ENCODE measurements at regions not wholly inside any gene's neighbourhood (a gene's known extent, or its start where the extent isn't known, plus 50 kb on each side); places are given as distances from the start of the nearest gene placed in this dataset.

DNA sequence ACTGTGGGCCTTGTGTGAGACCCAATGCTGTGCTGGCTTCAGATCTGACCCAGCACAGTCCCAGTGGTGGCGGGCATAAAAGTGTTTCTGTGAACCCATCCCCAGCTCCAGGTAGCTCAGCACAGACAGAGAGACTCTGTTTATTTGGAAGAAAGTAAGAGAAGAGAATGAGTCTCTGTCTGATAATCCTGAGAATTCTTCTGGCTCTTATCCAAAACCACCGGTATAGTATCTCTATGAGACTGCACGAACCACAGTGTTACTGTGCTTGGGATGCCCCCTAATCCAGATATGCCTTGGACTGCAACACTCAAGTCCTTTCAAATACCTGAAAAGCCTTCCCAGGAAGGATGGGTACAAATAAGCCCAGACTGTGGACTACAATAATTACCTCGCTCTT is 1660.8 kb upstream of the ACO1 start:
- H2BK20ac ChIP-seq (ENCODE audit: low read depth, low read length, poor library complexity, severe bottlenecking) = no peak overlapping the region
- H3K23ac ChIP-seq (ENCODE audit: insufficient read length, low read depth, low read length) = no peak overlapping the region
- peaks cover 8 to 9% of the 10 kb centered on the region in 2 experiments; a peak in 3 of 4 replicates for H3K4me1 Mint-ChIP-seq
- no peak overlapping the region for H3K18ac ChIP-seq (ENCODE audit: insufficient read length, low read depth, low read length)
- no peak overlapping the region for H2BK120ac ChIP-seq (ENCODE audit: low read depth, low read length, poor library complexity, severe bottlenecking)
- no peaks in the 10 kb centered on the region for H3K9me3 ChIP-seq (ENCODE audit: control insufficient read depth, low read depth, low read length)
- peaks cover 2% of the 10 kb centered on the region; the same call in 1 of the 2 replicates for H3K27me3 Mint-ChIP-seq (ENCODE audit: low read depth)
- H3K27ac Mint-ChIP-seq = no peak overlapping the region
- no peaks in the 10 kb centered on the region for H3K27me3 ChIP-seq (ENCODE audit: insufficient read depth, low read length)
- TF ChIP-seq CTCF (conservative IDR thresholded peaks at IDR 0.05) = no peak
- H3K9me3 Mint-ChIP-seq = no peaks in the 10 kb centered on the region
- no peaks in the 10 kb centered on the region for H3K23me2 ChIP-seq (ENCODE audit: insufficient read length, low read depth, low read length, poor library complexity, severe bottlenecking)
- no peak overlapping the region for H3K56ac ChIP-seq (ENCODE audit: insufficient read length, low read depth, low read length)
- no peak overlapping the region for H2BK5ac ChIP-seq (ENCODE audit: insufficient read length, low read length)
- H2AK5ac ChIP-seq (ENCODE audit: insufficient read length, low read length) = no peak overlapping the region
- no peaks in the 10 kb centered on the region for H3K36me3 Mint-ChIP-seq (ENCODE audit: insufficient read depth in 1 of 3, low read depth in 3 of 3)
- H3K79me2 ChIP-seq (ENCODE audit: insufficient read depth, low read length) = no peaks in the 10 kb centered on the region
- no peak overlapping the region for H3K14ac ChIP-seq (ENCODE audit: insufficient read depth, low read length)
- no peak overlapping the region for H3K27ac ChIP-seq (ENCODE audit: insufficient read length, low read depth, low read length)
- no peak overlapping the region for H3K4ac ChIP-seq (ENCODE audit: low read depth, low read length)
- WGBS (ENCODE audit: extremely low coverage, insufficient read length, low lambda C conversion rate) = no CpG with 5 or more reads among the region's 4 CpGs
- H2BK15ac ChIP-seq (ENCODE audit: low read depth, low read length) = no peak overlapping the region
- no peak overlapping the region for H3K9ac ChIP-seq (ENCODE audit: extremely low read depth, insufficient read length, low read length)
- H4K20me1 ChIP-seq (ENCODE audit: control insufficient read depth, insufficient read depth, insufficient read length) = no peaks in the 10 kb centered on the region
- H3T11ph ChIP-seq (ENCODE audit: low read length) = no peak overlapping the region
- H3K4me2 ChIP-seq (ENCODE audit: insufficient read depth, insufficient read length, low read length) = no peak overlapping the region
- H4K8ac ChIP-seq (replicated peaks; ENCODE audit: insufficient read length, low read depth, low read length) = no peak overlapping the region
- H2AFZ ChIP-seq (ENCODE audit: low read length) = no peak overlapping the region
- no peak overlapping the region for H4K5ac ChIP-seq (ENCODE audit: insufficient read length, low read depth, low read length)
- H2BK12ac ChIP-seq (ENCODE audit: insufficient read length, low read depth, low read length) = no peak overlapping the region
- no peaks in the 10 kb centered on the region for H3K79me1 ChIP-seq (ENCODE audit: insufficient read depth, low read depth, low read length, poor library complexity, severe bottlenecking)
- H3K4me1 ChIP-seq (ENCODE audit: insufficient read depth, low read length) = no peaks in the 10 kb centered on the region; the same call in 1 of the 2 replicates
- DNase-seq = no peak
- H4K91ac ChIP-seq (ENCODE audit: insufficient read length, low read depth, low read length) = no peak overlapping the region
- H3K4me3 Mint-ChIP-seq = no peak overlapping the region

Data from H9 (cell line).